Parathyroid adenoma (tissue), 2 donors: ENCODE measurements at regions not wholly inside any gene's neighbourhood (a gene's known extent, or its start where the extent isn't known, plus 50 kb on each side); places are given as distances from the start of the nearest gene placed in this dataset.

Experiments used
- H2AFZ ChIP-seq: fragments of 300-600 bp; sonication (generic); one replicate; pipeline ENCODE4 v1.7.0; 2017; ENCODE audit warnings: antibody characterized with exemption, mild to moderate bottlenecking
- H3K27ac ChIP-seq: fragments of 300-600 bp; sonication (generic); one replicate; pipeline ENCODE4 v1.7.0; 2017
- H3K27me3 ChIP-seq: fragments of 300-600 bp; sonication (generic); one replicate; pipeline ENCODE4 v1.7.0; 2017; ENCODE audit warnings: low read length; ENCODE audit not compliant: control insufficient read depth, insufficient read depth
- H3K36me3 ChIP-seq: fragments of 300-600 bp; sonication (generic); one replicate; pipeline ENCODE4 v1.7.0; 2017; ENCODE audit warnings: low read length; ENCODE audit not compliant: control insufficient read depth, insufficient read depth
- H3K4me1 ChIP-seq: fragments of 300-600 bp; sonication (generic); one replicate; pipeline ENCODE4 v1.7.0; 2017; ENCODE audit warnings: control low read depth
- H3K4me2 ChIP-seq: fragments of 300-600 bp; sonication (generic); one replicate; pipeline ENCODE4 v1.7.0; 2017; ENCODE audit warnings: low read length
- H3K4me3 ChIP-seq: fragments of 300-600 bp; sonication (generic); one replicate; pipeline ENCODE4 v1.7.0; 2017; ENCODE audit warnings: low read depth, low read length
- H3K79me2 ChIP-seq: fragments of 300-600 bp; sonication (generic); one replicate; pipeline ENCODE4 v1.7.0; 2017; ENCODE audit warnings: control low read depth
- H3K9ac ChIP-seq: fragments of 300-600 bp; sonication (generic); one replicate; pipeline ENCODE4 v1.7.0; 2017; ENCODE audit warnings: mild to moderate bottlenecking
- H3K9me3 ChIP-seq: fragments of 300-600 bp; sonication (generic); one replicate; pipeline ENCODE4 v1.7.0; 2017; ENCODE audit warnings: low read length; ENCODE audit not compliant: control insufficient read depth
- TF ChIP-seq, protein P1 (sequence below): fragments of 300-600 bp; sonication (generic); IDR thresholded peaks from one replicate; pipeline ENCODE4 v1.7.0; 2017; ENCODE audit warnings: antibody characterized with exemption, mild to moderate bottlenecking
- donor health status: primary hyperparathyroidism.

DNA sequence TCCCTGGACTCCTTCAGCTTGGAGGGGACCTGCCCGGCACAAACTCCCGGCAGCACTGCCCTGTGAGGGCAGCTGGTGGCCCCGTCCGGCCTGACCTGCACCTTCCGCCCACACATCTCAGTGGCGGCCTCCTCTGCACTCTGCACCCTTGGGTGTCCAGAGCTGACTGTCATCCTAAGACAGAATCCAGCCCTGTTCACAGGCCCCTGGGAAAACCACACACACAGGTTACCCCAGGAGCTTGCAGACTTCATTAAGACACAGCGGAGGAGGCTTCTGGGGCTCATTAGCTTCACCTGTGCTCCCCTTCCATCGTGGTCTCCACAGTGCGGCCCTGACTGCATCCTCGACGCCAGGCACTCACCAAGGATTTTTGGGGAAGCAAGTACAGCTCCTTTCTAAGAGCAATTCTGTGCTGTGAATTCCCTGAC lies 51.5 kb upstream of the SHH start:
- H3K27ac ChIP-seq = no peak overlapping the region
- TF ChIP-seq, protein P1, sequence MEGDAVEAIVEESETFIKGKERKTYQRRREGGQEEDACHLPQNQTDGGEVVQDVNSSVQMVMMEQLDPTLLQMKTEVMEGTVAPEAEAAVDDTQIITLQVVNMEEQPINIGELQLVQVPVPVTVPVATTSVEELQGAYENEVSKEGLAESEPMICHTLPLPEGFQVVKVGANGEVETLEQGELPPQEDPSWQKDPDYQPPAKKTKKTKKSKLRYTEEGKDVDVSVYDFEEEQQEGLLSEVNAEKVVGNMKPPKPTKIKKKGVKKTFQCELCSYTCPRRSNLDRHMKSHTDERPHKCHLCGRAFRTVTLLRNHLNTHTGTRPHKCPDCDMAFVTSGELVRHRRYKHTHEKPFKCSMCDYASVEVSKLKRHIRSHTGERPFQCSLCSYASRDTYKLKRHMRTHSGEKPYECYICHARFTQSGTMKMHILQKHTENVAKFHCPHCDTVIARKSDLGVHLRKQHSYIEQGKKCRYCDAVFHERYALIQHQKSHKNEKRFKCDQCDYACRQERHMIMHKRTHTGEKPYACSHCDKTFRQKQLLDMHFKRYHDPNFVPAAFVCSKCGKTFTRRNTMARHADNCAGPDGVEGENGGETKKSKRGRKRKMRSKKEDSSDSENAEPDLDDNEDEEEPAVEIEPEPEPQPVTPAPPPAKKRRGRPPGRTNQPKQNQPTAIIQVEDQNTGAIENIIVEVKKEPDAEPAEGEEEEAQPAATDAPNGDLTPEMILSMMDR = no peak
- H3K79me2 ChIP-seq = no peaks in the 10 kb centered on the region
- peaks cover 4% of the 10 kb centered on the region for H3K27me3 ChIP-seq
- no peak overlapping the region for H2AFZ ChIP-seq
- H3K4me1 ChIP-seq = peaks cover 23% of the 10 kb centered on the region
- no peak overlapping the region for H3K4me3 ChIP-seq
- no peak overlapping the region for H3K4me2 ChIP-seq
- H3K9ac ChIP-seq = no peak overlapping the region
- no peaks in the 10 kb centered on the region for H3K36me3 ChIP-seq
- H3K9me3 ChIP-seq = no peaks in the 10 kb centered on the region

DNA sequence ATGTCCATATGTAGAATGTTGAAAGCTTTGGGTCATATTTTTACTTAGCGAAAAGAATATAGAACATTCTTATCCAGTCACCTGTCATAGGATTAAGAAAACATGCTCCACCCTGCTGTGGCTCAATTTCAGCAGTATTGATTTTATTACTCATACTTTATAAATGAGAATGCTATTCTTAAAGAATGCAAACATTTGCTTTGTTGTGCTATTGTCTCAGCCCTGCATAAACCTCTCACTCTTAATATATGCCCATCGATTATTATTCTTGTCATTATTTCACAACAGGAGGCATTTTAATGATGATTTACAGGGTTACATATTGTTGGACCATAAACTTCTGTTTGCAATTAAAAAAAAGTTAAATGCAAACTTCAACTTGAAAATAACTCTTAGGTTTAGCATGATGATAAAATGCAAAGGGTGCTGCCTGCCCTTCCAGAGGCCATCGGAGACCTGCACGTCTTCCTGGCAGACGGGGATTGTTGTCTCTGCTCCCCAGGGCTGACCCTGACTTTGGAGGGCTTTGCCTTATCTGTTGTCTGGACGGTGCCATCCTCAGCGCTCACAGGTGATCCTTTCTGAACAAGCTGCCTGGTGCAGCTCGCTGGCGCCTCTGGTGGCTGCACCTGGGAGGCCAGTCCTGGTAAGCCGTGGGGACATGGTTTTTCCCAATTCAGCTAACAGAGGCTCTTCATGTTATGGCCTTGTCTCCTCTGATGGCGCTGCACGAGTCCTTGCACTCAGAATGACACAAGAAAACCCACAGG lies 50.0 kb upstream of the SHH start:
- Histone ChIP-seq H3K4me2 (no peak overlapping the region), H3K4me1 (peaks cover 23% of the 10 kb centered on the region), H3K27ac (no peak overlapping the region), H2AFZ (no peak overlapping the region), H3K9ac (no peak overlapping the region), H3K9me3 (no peaks in the 10 kb centered on the region), H3K36me3 (no peaks in the 10 kb centered on the region), H3K79me2 (no peaks in the 10 kb centered on the region), H3K4me3 (no peak overlapping the region), H3K27me3 (peaks cover 4% of the 10 kb centered on the region)
- TF ChIP-seq, protein P1 = no peak
